GM23248 (cell line): ENCODE measurements at regions not wholly inside any gene's neighbourhood (a gene's known extent, or its start where the extent isn't known, plus 50 kb on each side); places are given as distances from the start of the nearest gene placed in this dataset.

ENCODE experiments used
- DNase-seq: peaks from one replicate; pipeline ENCODE4 v3.0.0-alpha.2; 2015
- H2AFZ ChIP-seq: fragments of 200-600 bp; sonication (generic); 2 replicates; pipeline ENCODE4 v1.6.1; 2016; ENCODE audit warnings: antibody characterized with exemption
- H3F3A ChIP-seq: fragments of 200-600 bp; sonication (generic); 2 replicates; pipeline ENCODE4 v1.6.1; 2016; ENCODE audit warnings: mild to moderate bottlenecking, antibody characterized with exemption, mixed run types; ENCODE audit not compliant: insufficient read depth
- H3K27ac ChIP-seq: fragments of 200-600 bp; sonication (generic); 2 replicates; pipeline ENCODE4 v1.5.1; 2016; ENCODE audit warnings: mild to moderate bottlenecking
- H3K27me3 ChIP-seq: fragments of 200-600 bp; sonication (generic); replicated peaks from 2 replicates; pipeline ENCODE4 v1.6.1; 2016; ENCODE audit warnings: mild to moderate bottlenecking; ENCODE audit not compliant: insufficient read depth
- H3K36me3 ChIP-seq: fragments of 200-600 bp; sonication (generic); 2 replicates; pipeline ENCODE4 v1.6.1; 2016; ENCODE audit warnings: low read depth, mild to moderate bottlenecking
- H3K4me1 ChIP-seq: fragments of 200-600 bp; sonication (generic); 2 replicates; pipeline ENCODE4 v1.6.1; 2016; ENCODE audit warnings: mild to moderate bottlenecking; ENCODE audit not compliant: insufficient read depth
- H3K4me2 ChIP-seq: fragments of 200-600 bp; sonication (generic); one replicate; pipeline ENCODE4 v1.6.1; 2016; ENCODE audit warnings: mild to moderate bottlenecking; ENCODE audit not compliant: unreplicated experiment
- H3K4me3 ChIP-seq: fragments of 200-600 bp; sonication (generic); 2 replicates; pipeline ENCODE4 v1.5.1; 2016; ENCODE audit warnings: mild to moderate bottlenecking
- H3K79me2 ChIP-seq: fragments of 200-600 bp; sonication (generic); 2 replicates; pipeline ENCODE4 v1.6.1; 2016; ENCODE audit warnings: mild to moderate bottlenecking; ENCODE audit not compliant: insufficient read depth
- H3K9ac ChIP-seq: fragments of 200-600 bp; sonication (generic); 2 replicates; pipeline ENCODE4 v1.6.1; 2016; ENCODE audit warnings: mild to moderate bottlenecking
- H3K9me2 ChIP-seq: fragments of 200-600 bp; sonication (generic); 2 replicates; pipeline ENCODE4 v1.6.1; 2016; ENCODE audit warnings: mixed run types, mild to moderate bottlenecking, moderate library complexity; ENCODE audit not compliant: insufficient read depth
- H3K9me3 ChIP-seq: fragments of 200-600 bp; sonication (generic); one replicate; pipeline ENCODE4 v1.6.1; 2017; ENCODE audit warnings: low read depth
- H4K20me1 ChIP-seq: fragments of 200-600 bp; sonication (generic); 2 replicates; pipeline ENCODE4 v1.6.0; 2016; ENCODE audit not compliant: insufficient read depth
- EZH2 ChIP-seq: fragments of 200-600 bp; sonication (generic); IDR thresholded peaks from 2 replicates; pipeline ENCODE4 v1.6.1; 2018; ENCODE audit warnings: antibody characterized with exemption, mild to moderate bottlenecking; ENCODE audit not compliant: insufficient read depth, poor library complexity, severe bottlenecking
- EZH2phosphoT487 ChIP-seq: fragments of 200-600 bp; sonication (generic); IDR thresholded peaks from 2 replicates; pipeline ENCODE4 v1.6.1; 2018; ENCODE audit warnings: antibody characterized with exemption, moderate library complexity, mild to moderate bottlenecking, low read depth; ENCODE audit not compliant: insufficient read depth
- WGBS, 2 experiments: methylation state at CpG; one replicate each; pipeline ENCODE4 v1.1.6; 2015 to 2017; ENCODE audit warnings: low lambda C conversion rate in 2 of 2, low coverage in 1 of 2; ENCODE audit errors: missing lambda C conversion rate in 2 of 2; 5-methylcytosine and 5-hydroxymethylcytosine counted together
- in situ Hi-C: fragments of 300-500 bp; cut with MboI; formaldehyde crosslinking; loops from 2 replicates; pipeline ENCODE4 v1.15.0; 2020

GRCh38 chr3:107067421-107067820, 309.8 kb upstream of the CCDC54 start:
- H3K4me2 ChIP-seq: no peak overlapping the region
- H3K4me3 ChIP-seq: no peak overlapping the region
- WGBS, 2 experiments: 95 to 96% methylated on average over 5 of the region's 5 CpGs
- H3F3A ChIP-seq: peaks cover 37% of the 10 kb centered on the region
- in situ Hi-C loops: loop anchor here (25.0 kb wide), 1 partner anchor 1380 kb away; no protein-coding TSS in a partner anchor
- no peaks in the 10 kb centered on the region for H3K36me3 ChIP-seq
- TF ChIP-seq EZH2phosphoT487 (no peak), EZH2 (no peak)
- no peak overlapping the region for H2AFZ ChIP-seq
- no peak overlapping the region for H3K9ac ChIP-seq
- H3K27ac ChIP-seq: no peak overlapping the region
- H3K9me2 ChIP-seq: no peaks in the 10 kb centered on the region
- no peaks in the 10 kb centered on the region for H3K27me3 ChIP-seq
- peaks cover 52% of the 10 kb centered on the region for H3K4me1 ChIP-seq
- H3K9me3 ChIP-seq: no peaks in the 10 kb centered on the region
- DNase-seq: no peak
- no peaks in the 10 kb centered on the region for H4K20me1 ChIP-seq
- no peaks in the 10 kb centered on the region for H3K79me2 ChIP-seq

DNA sequence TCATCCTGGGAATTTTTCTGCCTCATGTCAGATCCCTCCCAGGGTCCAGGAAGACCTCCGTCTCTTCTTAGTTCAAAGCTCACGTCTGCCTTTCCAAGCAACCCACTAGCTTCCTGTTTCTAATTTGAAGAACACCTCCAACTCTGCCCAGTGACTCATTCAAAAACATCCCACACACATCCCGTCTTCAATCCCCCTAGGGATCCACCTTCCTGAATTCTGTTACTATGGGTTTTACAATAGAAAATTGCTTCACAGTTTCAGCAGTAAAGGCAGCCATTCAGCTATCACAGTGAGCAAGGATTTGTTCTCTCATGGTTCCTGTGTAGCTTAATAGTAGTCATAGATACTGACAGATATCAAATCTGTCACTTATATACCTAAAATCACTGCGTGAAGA, 308.3 kb upstream of the CCDC54 start:
- H3K9me2 ChIP-seq: no peaks in the 10 kb centered on the region
- peak overlapping the region; percentile 53 for H3K9ac ChIP-seq
- in situ Hi-C loops: loop anchor here (25.0 kb wide), 1 partner anchor 1382 kb away; no protein-coding TSS in a partner anchor
- peak overlapping the region; percentile 72 for H2AFZ ChIP-seq
- H3K4me2 ChIP-seq: peak overlapping the region; percentile 43
- WGBS, 2 experiments: 24 to 26% methylated on average over 4 of the region's 4 CpGs
- H3K27ac ChIP-seq: peak overlapping the region; percentile 79
- no peaks in the 10 kb centered on the region for H3K79me2 ChIP-seq
- H3K4me3 ChIP-seq: 0 out of 2 replicates have a peak overlapping the region, but pooled peaks have one; percentile 0
- H3K36me3 ChIP-seq: no peaks in the 10 kb centered on the region
- H3K9me3 ChIP-seq: no peaks in the 10 kb centered on the region
- peaks cover 23% of the 10 kb centered on the region for H3F3A ChIP-seq
- H4K20me1 ChIP-seq: no peaks in the 10 kb centered on the region
- no peaks in the 10 kb centered on the region for H3K27me3 ChIP-seq
- TF ChIP-seq EZH2phosphoT487 (no peak), EZH2 (no peak)
- peaks cover 37% of the 10 kb centered on the region for H3K4me1 ChIP-seq
- peak; percentile 91 for DNase-seq

- H2AFZ ChIP-seq: no peak overlapping the region
- H3K4me1 ChIP-seq: no peaks in the 10 kb centered on the region
- no peak overlapping the region for H3K4me2 ChIP-seq
- no peaks in the 10 kb centered on the region for H3K9me2 ChIP-seq
- no peaks in the 10 kb centered on the region for H3K36me3 ChIP-seq
- no peaks in the 10 kb centered on the region for H3F3A ChIP-seq
- H3K79me2 ChIP-seq: no peaks in the 10 kb centered on the region
- no peak overlapping the region for H3K4me3 ChIP-seq
- H4K20me1 ChIP-seq: no peaks in the 10 kb centered on the region
- no peak overlapping the region for H3K27ac ChIP-seq
- in situ Hi-C loops: no loop called here
- H3K27me3 ChIP-seq: no peaks in the 10 kb centered on the region
- H3K9ac ChIP-seq: no peak overlapping the region
- 89 to 91% methylated on average over 3 of the region's 3 CpGs for WGBS, 2 experiments
- DNase-seq: no peak
- TF ChIP-seq EZH2 (no peak), EZH2phosphoT487 (no peak)
- no peaks in the 10 kb centered on the region for H3K9me3 ChIP-seq
Measured at GRCh38 chr3:107076946-107077345, 300.3 kb upstream of the CCDC54 start.

GRCh38 chr3:107077391-107077790, 299.8 kb upstream of the CCDC54 start:
- H4K20me1 ChIP-seq: no peaks in the 10 kb centered on the region
- H3K79me2 ChIP-seq: no peaks in the 10 kb centered on the region
- no peak overlapping the region for H3K27ac ChIP-seq
- H3K27me3 ChIP-seq: no peaks in the 10 kb centered on the region
- H2AFZ ChIP-seq: no peak overlapping the region
- H3K4me1 ChIP-seq: no peaks in the 10 kb centered on the region
- no peak for DNase-seq
- no peak overlapping the region for H3K4me2 ChIP-seq
- H3K36me3 ChIP-seq: no peaks in the 10 kb centered on the region
- TF ChIP-seq EZH2 (no peak), EZH2phosphoT487 (no peak)
- in situ Hi-C loops: no loop called here
- no peaks in the 10 kb centered on the region for H3K9me3 ChIP-seq
- 86 to 90% methylated on average over 2 of the region's 2 CpGs for WGBS, 2 experiments
- H3K9me2 ChIP-seq: no peaks in the 10 kb centered on the region
- no peak overlapping the region for H3K4me3 ChIP-seq
- no peaks in the 10 kb centered on the region for H3F3A ChIP-seq
- H3K9ac ChIP-seq: no peak overlapping the region

GRCh38 chr3:107082527-107082926, 294.7 kb upstream of the CCDC54 start:
- Histone ChIP-seq H3K4me2 (no peak overlapping the region), H3K36me3 (no peaks in the 10 kb centered on the region), H3K27me3 (no peaks in the 10 kb centered on the region), H3K9me2 (no peaks in the 10 kb centered on the region), H3K27ac (no peak overlapping the region), H3K79me2 (no peaks in the 10 kb centered on the region), H4K20me1 (no peaks in the 10 kb centered on the region), H3F3A (no peaks in the 10 kb centered on the region), H3K4me1 (0 out of 2 replicates have a peak, but pooled peaks cover 4% of the 10 kb centered on the region), H3K4me3 (no peak overlapping the region), H3K9ac (no peak overlapping the region), H3K9me3 (no peaks in the 10 kb centered on the region), H2AFZ (no peak overlapping the region)
- in situ Hi-C loops: no loop called here
- peak; percentile 45 for DNase-seq
- WGBS, 2 experiments: 38 to 41% methylated on average over 3 of the region's 3 CpGs
- TF ChIP-seq EZH2 (no peak), EZH2phosphoT487 (no peak)
